ENCODE measurements at regions not wholly inside any gene's neighbourhood (a gene's known extent, or its start where the extent isn't known, plus 50 kb on each side); places are given as distances from the start of the nearest gene placed in this dataset.

DNA sequence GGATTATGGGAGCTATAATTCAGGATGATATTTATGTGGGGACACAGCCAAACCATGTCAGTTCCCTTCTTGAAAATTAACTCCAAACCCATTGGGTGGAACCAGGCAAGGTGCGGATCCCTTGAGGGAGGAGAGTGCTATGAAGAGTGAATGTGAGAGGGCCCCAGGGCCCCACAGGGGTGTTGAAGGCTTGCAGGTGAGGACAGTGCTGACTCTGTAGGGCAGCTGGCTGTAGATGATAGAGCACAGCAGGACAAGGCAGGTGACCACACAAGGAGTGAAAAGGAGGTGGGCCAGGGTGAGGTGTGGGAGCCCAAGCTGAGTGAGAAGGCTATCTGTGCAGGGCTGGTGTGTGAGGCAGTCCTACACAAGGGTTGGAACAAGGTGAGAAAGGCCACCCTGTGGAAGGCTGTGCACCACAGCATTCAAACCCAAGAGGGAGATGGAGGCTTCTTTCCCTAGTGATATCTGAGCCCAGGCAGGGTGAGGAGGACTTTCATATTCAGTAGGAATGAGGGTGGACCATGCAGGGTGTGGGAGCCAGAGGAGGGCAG lies 746.0 kb upstream of the CELF2 start:
- Histone ChIP-seq H3K9me3 (no peaks in the 10 kb centered on the region), H3K4me1 (replicated peaks) (no peaks in the 10 kb centered on the region), H3K36me3 (no peaks in the 10 kb centered on the region), H3K4me3 (no peak overlapping the region), H3K27me3 (replicated peaks; ENCODE audit: insufficient read depth) (no peaks in the 10 kb centered on the region), H3K27ac (no peak overlapping the region)
- WGBS = 100% methylated on average over 1 of the region's 1 CpG
- TF ChIP-seq POLR2A (IDR thresholded peaks at IDR 0.05) (no peak), CTCF (IDR thresholded peaks at IDR 0.05) (no peak), POLR2AphosphoS5 (IDR thresholded peaks at IDR 0.05) (no peak)
- intact Hi-C loops (cut with DNase I) = no loop called here
- DNase-seq (ENCODE audit: low spot score) = no peak

DNA sequence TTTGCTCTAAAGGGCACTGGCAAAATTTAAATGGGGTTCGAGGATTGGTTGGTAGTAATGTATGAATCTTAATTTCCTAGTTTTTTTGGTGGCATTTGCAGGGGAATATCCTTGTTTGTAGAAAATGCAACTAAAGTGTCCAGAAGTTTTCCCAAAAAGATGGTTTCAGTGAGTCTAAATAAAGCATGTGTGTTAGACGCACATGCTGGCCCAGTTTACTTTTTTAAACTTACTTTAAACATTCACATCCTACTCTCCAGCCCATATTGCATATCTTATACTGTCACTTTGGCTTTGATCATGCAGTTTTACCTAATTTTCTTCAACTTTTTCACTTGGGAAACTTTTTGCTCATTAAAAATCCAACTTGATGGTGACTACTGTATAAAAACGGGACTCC lies 744.0 kb upstream of the CELF2 start:
- intact Hi-C loops (cut with DNase I) = no loop called here
- TF ChIP-seq CTCF (IDR thresholded peaks at IDR 0.05) (no peak), POLR2A (IDR thresholded peaks at IDR 0.05) (no peak), POLR2AphosphoS5 (IDR thresholded peaks at IDR 0.05) (no peak)
- Histone ChIP-seq H3K27ac (no peak overlapping the region), H3K4me3 (no peak overlapping the region), H3K4me1 (replicated peaks) (no peaks in the 10 kb centered on the region), H3K27me3 (replicated peaks; ENCODE audit: insufficient read depth) (no peaks in the 10 kb centered on the region), H3K36me3 (no peaks in the 10 kb centered on the region), H3K9me3 (no peaks in the 10 kb centered on the region)
- 59% methylated on average over 3 of the region's 3 CpGs for WGBS
- DNase-seq (ENCODE audit: low spot score) = no peak

GRCh38 chr10:10279906-10280305 lies 737.8 kb upstream of the CELF2 start:
- Histone ChIP-seq H3K27me3 (replicated peaks; ENCODE audit: insufficient read depth) (no peaks in the 10 kb centered on the region), H3K4me1 (replicated peaks) (no peaks in the 10 kb centered on the region), H3K27ac (no peak overlapping the region), H3K9me3 (no peaks in the 10 kb centered on the region), H3K36me3 (no peaks in the 10 kb centered on the region), H3K4me3 (no peak overlapping the region)
- no peak for DNase-seq (ENCODE audit: low spot score)
- 34% methylated on average over 4 of the region's 4 CpGs for WGBS
- intact Hi-C loops (cut with DNase I) = no loop called here
- TF ChIP-seq POLR2A (IDR thresholded peaks at IDR 0.05) (no peak), POLR2AphosphoS5 (IDR thresholded peaks at IDR 0.05) (no peak), CTCF (IDR thresholded peaks at IDR 0.05) (no peak)

GRCh38 chr10:10292501-10292900 lies 725.2 kb upstream of the CELF2 start:
- 71% methylated on average over 4 of the region's 4 CpGs for WGBS
- Histone ChIP-seq H3K4me3 (no peak overlapping the region), H3K4me1 (replicated peaks) (no peaks in the 10 kb centered on the region), H3K9me3 (no peaks in the 10 kb centered on the region), H3K27me3 (replicated peaks; ENCODE audit: insufficient read depth) (no peaks in the 10 kb centered on the region), H3K36me3 (no peaks in the 10 kb centered on the region), H3K27ac (no peak overlapping the region)
- TF ChIP-seq CTCF (IDR thresholded peaks at IDR 0.05) = no peak
- no peak for TF ChIP-seq POLR2AphosphoS5 (IDR thresholded peaks at IDR 0.05)
- TF ChIP-seq POLR2A (IDR thresholded peaks at IDR 0.05) = no peak
- no peak for DNase-seq (ENCODE audit: low spot score)
- intact Hi-C loops (cut with DNase I) = no loop called here

DNA sequence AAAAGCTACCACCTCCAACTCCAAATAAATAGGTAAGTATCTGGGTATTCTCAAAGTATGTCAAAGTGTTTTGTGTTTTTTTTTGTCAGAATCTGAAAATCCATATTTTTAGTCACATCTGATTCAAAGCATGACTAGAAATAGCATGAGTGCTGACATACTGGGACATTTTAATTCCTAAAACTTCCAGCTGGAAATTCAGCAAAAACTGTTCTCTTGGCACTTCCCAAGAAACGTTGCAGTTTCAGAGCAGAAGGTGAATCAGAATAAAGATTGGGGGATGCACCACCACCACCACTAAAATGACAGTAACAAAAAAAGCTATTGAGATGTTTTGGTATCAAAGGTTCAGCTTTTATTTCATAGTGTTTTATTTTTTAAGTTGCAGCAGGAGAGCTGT lies 724.6 kb upstream of the CELF2 start:
- 5% methylated on average over 1 of the region's 1 CpG for WGBS
- Histone ChIP-seq H3K27ac (no peak overlapping the region), H3K4me1 (replicated peaks) (no peaks in the 10 kb centered on the region), H3K27me3 (replicated peaks; ENCODE audit: insufficient read depth) (no peaks in the 10 kb centered on the region), H3K4me3 (no peak overlapping the region), H3K36me3 (no peaks in the 10 kb centered on the region), H3K9me3 (no peaks in the 10 kb centered on the region)
- no peak for TF ChIP-seq CTCF (IDR thresholded peaks at IDR 0.05)
- no peak for TF ChIP-seq POLR2A (IDR thresholded peaks at IDR 0.05)
- no peak for TF ChIP-seq POLR2AphosphoS5 (IDR thresholded peaks at IDR 0.05)
- no peak for DNase-seq (ENCODE audit: low spot score)
- intact Hi-C loops (cut with DNase I) = no loop called here
